Natural killer cell treated with Interleukin-12 subunit alpha and Interleukin-12 subunit beta and Interleukin-15 and Interleukin-18, amount 100 ng/mL, for 72 hours (primary cell): ENCODE measurements at regions not wholly inside any gene's neighbourhood (a gene's known extent, or its start where the extent isn't known, plus 50 kb on each side); places are given as distances from the start of the nearest gene placed in this dataset.
"Not testable (repeated sequence)": the region's sequence is repeated elsewhere in the genome, so short reads cannot be mapped to it uniquely, and the experiment has no call there.

Experiments used
- ATAC-seq, 2 donors: fragments of 150-1000 bp; cut with Tn5 transposase in 1 of 2; sonication (Bioruptor Pico), chemical (Tn5 transposase) in 1 of 2; 2 replicates each; pipeline ENCODE4 v1.10.0; 2021
- DNase-seq: peaks from one replicate; pipeline ENCODE4 v3.0.0; 2022; ENCODE audit warnings: low spot score
- H3K27ac Mint-ChIP-seq, 2 donors: 1 replicate in 1 of 2; 2 replicates in 1 of 2; pipeline ENCODE4 v1.8.0; 2022; ENCODE audit warnings: mixed read lengths in 2 of 2, mild to moderate bottlenecking in 1 of 2, moderate library complexity in 1 of 2
- H3K27me3 Mint-ChIP-seq, 2 donors: 1 replicate in 1 of 2; 2 replicates in 1 of 2; pipeline ENCODE4 v1.8.0; 2022; ENCODE audit warnings: mixed read lengths in 2 of 2
- H3K36me3 Mint-ChIP-seq: one replicate; pipeline ENCODE4 v1.8.0; 2022; ENCODE audit warnings: mixed read lengths
- H3K4me1 Mint-ChIP-seq, 2 donors: 1 replicate in 1 of 2; 2 replicates in 1 of 2; pipeline ENCODE4 v1.8.0; 2022; ENCODE audit warnings: low read depth in 2 of 2, mixed read lengths in 2 of 2, mild to moderate bottlenecking in 1 of 2
- H3K4me3 Mint-ChIP-seq: one replicate; pipeline ENCODE4 v1.8.0; 2022; ENCODE audit warnings: mixed read lengths
- H3K9me3 Mint-ChIP-seq: 2 replicates; pipeline ENCODE4 v1.8.0; 2022; ENCODE audit warnings: mixed read lengths

DNA sequence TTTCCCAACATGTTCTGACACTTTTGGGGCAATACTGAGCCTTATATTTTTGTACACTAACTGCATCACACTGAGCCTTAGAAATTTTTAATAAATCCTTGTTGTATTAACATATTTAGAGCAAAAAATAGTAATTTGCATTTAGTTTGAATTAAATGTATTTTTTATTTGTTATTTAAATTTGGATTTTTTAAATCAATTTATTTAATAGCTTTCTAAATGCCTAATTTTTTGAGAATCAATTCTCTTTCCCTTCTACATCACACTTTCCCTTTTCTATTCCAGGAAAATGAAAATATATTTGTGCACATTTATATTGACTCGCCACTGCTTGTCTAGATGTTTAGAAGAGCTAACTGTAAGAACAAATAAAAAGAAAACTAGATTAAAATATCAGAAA, 414.6 kb upstream of the POM121L12 start:
- no peak for DNase-seq
- Mint-ChIP-seq H3K27me3 (no peaks in the 10 kb centered on the region), H3K4me1 (no peaks in the 10 kb centered on the region), H3K4me3 (no peak overlapping the region), H3K27ac (no peak overlapping the region), H3K36me3 (peaks cover 2% of the 10 kb centered on the region), H3K9me3 (peaks cover 14% of the 10 kb centered on the region)
- no peak for ATAC-seq

DNA sequence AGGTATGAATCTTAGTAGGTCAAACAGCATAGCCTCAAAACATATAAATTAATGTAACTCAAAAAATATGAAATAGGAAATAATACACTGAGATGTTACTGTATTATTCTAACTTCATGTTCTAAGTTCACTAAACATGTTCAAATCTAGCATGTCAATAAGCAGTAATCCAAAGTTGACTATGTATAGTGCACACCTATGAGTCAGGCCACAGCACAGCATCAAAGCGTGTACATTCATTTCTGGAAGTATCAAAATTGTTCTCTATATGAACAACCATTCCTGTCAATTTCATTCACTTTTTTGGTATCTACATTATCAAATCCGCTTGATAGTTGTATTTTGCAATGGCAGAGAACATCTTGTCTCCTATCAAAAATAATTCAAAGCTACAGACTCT, 418.9 kb upstream of the POM121L12 start:
- no peak for ATAC-seq

DNA sequence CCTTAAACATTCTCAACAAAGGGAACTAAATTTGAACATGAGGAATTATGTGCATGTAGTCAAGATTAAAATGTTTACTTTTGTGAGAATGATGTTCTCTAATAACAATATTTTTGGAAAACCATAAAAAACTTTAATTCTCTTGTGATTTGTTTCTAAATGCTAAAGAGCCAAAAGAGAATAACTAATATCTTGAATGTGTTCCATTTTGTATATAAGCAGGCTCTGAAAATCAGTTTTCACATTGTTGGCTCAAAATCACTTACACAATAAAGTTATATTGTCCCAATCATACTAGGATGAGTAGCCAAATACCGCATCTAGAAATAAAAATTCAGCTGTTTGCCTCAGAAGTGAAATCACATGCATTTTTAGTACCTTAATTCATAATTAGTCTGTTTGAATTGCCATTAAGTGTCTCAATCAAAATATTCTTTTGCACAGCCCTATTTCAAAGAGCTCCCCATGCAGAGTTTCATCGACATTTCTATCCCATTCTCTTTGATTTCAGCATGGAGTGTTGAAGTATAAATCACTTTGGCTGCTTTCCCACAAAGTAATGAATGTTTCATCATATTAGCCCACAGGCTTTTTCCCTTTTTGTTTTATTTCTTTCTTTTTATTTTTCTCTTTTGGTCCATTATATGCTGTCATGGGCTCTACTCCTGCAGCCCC, 420.3 kb upstream of the POM121L12 start:
- Mint-ChIP-seq H3K27ac (no peak overlapping the region), H3K36me3 (no peaks in the 10 kb centered on the region), H3K4me3 (no peak overlapping the region), H3K4me1 (no peaks in the 10 kb centered on the region), H3K9me3 (peaks cover 20% of the 10 kb centered on the region), H3K27me3 (no peaks in the 10 kb centered on the region)
- ATAC-seq, result no peak
- no peak for DNase-seq

More for the DNA sequence above, 418.9 kb upstream of the POM121L12 start:
- H3K4me3 Mint-ChIP-seq, result no peak overlapping the region
- no peak for DNase-seq
- peaks cover 13% of the 10 kb centered on the region for H3K9me3 Mint-ChIP-seq
- no peaks in the 10 kb centered on the region for H3K4me1 Mint-ChIP-seq
- no peaks in the 10 kb centered on the region for H3K27me3 Mint-ChIP-seq
- H3K27ac Mint-ChIP-seq, result no peak overlapping the region
- H3K36me3 Mint-ChIP-seq, result no peaks in the 10 kb centered on the region

DNA sequence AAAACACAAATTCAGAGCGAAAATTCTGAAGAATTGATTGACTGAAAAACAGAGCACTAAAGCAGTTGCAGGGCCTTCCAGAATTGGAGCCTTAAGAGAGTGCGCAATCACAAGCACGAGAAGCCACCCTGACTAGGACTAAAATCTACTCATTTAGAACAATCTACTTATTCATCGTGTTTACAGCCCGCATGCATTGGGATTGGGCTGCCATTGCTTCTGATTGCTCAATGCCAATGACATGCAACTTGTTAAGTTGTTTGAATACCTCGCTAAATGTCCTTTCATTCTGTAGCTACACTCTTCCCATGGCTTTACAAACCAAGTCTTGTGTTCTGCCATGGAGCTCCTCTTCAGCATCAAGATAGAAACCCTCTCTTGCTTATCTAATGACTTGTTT, 425.9 kb upstream of the POM121L12 start:
- Mint-ChIP-seq H3K27ac (no peak overlapping the region), H3K36me3 (peaks cover 6% of the 10 kb centered on the region), H3K27me3 (no peaks in the 10 kb centered on the region), H3K4me3 (no peak overlapping the region), H3K9me3 (peaks cover 24% of the 10 kb centered on the region), H3K4me1 (no peaks in the 10 kb centered on the region)
- DNase-seq (no peak), ATAC-seq (no peak)

DNA sequence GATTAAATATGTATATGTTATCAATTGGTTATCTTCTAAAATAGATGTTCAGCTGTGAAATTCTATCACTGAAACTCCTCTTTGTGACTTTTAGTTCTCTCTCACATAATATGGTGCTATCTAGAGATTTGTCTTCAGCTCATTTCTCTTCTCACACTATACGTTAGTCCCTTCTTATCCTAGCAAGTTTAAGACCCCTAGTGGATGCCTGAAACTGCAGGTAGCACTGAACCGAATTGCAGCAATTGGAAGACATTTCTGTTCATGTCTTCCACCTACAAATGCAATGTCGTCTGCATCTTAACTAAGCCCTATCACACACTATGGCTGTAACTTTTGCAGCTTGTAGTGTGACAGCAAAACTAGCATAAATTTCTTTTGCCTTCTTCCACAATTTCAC, 442.7 kb upstream of the POM121L12 start:
- DNase-seq (no peak), ATAC-seq (no peak)
- Mint-ChIP-seq H3K27ac (no peak overlapping the region), H3K4me3 (no peak overlapping the region), H3K9me3 (peaks cover 23% of the 10 kb centered on the region), H3K4me1 (no peaks in the 10 kb centered on the region), H3K36me3 (no peaks in the 10 kb centered on the region), H3K27me3 (no peaks in the 10 kb centered on the region)

DNA sequence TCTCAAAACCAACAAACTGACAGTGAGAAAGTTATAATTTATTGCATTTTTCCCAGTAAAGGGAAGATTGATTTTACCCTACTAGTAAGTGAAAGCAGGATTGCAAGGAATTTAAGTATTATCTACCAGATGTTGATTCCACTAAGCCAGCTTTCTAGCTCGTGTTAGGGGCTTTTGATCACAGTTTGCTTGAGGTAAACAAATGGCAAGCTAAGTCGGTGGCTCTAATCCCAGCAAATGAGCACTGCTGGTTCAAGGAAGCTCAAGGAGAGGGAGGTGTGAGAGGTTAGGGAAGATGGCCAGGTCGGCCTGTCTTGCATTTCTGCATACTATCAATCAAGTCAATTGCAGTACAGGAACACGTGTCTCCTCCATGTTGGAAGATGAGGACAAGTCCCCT, 448.7 kb upstream of the POM121L12 start:
- Mint-ChIP-seq H3K4me3 (no peak overlapping the region), H3K9me3 (peaks cover 18% of the 10 kb centered on the region), H3K27me3 (no peaks in the 10 kb centered on the region), H3K4me1 (no peaks in the 10 kb centered on the region), H3K36me3 (peaks cover 4% of the 10 kb centered on the region), H3K27ac (no peak overlapping the region)
- ATAC-seq, result no peak
- DNase-seq, result no peak

DNA sequence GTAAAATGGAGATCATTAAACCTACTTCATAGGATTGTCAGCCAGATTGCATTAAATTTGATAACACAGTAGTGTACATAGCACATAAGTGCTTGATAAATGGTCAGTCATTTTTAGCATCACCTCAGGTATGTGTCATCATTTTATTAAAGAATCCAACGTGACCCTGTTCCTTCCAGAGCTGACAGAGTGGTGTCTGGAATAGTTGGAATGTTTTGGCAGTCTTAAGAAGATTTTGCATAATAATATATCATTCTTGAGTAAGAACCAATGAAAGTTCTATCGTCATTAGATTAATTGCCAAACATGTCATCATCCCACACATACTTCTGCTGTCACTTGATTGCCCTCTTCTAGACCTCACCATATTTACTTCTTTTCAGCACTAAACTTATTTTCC, 451.4 kb upstream of the POM121L12 start:
- Mint-ChIP-seq H3K4me1 (no peaks in the 10 kb centered on the region), H3K27ac (no peak overlapping the region), H3K36me3 (peaks cover 4% of the 10 kb centered on the region), H3K9me3 (peaks cover 14% of the 10 kb centered on the region), H3K27me3 (no peaks in the 10 kb centered on the region), H3K4me3 (no peak overlapping the region)
- DNase-seq (no peak), ATAC-seq (no peak)

DNA sequence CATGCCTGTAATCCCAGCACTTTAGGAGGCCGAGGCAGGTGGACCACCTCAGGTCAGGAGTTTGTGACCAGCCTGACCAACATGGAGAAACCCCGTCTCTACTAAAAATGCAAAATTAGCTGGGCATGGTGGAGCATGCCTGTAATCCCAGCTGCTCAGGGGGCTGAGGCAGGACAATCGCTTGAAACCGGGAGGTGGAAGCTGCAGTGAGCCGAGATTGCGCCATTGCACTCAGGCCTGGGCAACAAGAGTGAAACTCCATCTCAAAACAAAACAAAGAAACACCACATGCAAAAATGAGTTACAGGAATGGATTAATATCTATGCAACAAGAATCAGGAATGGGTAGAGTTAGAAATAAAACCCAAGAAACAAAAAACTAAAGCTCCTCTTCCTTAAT, 462.3 kb upstream of the POM121L12 start:
- H3K27ac Mint-ChIP-seq, H3K36me3 Mint-ChIP-seq, ATAC-seq, H3K4me1 Mint-ChIP-seq, H3K27me3 Mint-ChIP-seq, H3K9me3 Mint-ChIP-seq, DNase-seq, H3K4me3 Mint-ChIP-seq: not testable (repeated sequence)

DNA sequence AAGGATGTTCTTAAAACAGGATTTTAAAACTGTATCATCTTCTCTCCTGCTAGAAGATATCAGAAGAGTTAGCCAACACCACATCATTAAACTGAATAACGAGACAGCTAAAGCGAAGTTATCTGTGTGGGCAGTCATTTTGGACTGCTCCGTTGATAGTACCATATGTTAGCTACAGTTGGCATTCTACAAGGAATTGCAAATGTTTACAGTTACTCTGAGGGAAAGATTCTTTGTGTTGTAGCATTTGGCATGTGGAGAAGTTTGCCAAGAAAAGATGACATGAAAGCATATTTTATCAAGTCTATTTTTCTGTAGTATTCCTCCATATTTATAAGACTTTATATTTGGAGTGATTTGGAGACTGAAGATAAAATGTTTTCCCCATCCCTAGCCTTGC, 464.4 kb upstream of the POM121L12 start:
- H3K27me3 Mint-ChIP-seq, result no peaks in the 10 kb centered on the region
- H3K4me3 Mint-ChIP-seq, result no peak overlapping the region
- H3K4me1 Mint-ChIP-seq, result no peaks in the 10 kb centered on the region
- ATAC-seq (no peak), DNase-seq (no peak)
- peaks cover 10% of the 10 kb centered on the region for H3K9me3 Mint-ChIP-seq
- H3K36me3 Mint-ChIP-seq, result peaks cover 4% of the 10 kb centered on the region
- no peak overlapping the region for H3K27ac Mint-ChIP-seq

DNA sequence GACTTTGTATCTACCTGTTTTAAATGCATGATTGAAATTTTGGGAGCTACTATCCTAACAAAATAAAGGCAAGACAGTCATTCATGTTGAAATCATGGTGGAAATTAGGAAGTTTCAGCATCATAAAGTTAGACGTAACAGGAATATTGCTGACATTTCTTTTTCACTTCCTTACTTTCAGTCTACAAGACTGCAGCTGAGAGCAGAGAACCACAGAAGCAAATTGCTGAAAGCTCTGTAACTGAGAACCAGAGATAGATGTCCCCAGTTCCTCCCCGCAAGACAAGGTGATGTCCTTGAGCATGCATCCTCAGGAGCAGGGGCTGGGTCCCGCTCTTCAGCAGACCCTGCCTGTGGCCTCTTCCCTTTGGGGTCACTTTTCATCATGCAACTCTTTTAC, 466.3 kb upstream of the POM121L12 start:
- H3K9me3 Mint-ChIP-seq, result peaks cover 10% of the 10 kb centered on the region
- no peaks in the 10 kb centered on the region for H3K27me3 Mint-ChIP-seq
- DNase-seq (no peak), ATAC-seq (no peak)
- H3K27ac Mint-ChIP-seq, result no peak overlapping the region
- no peaks in the 10 kb centered on the region for H3K4me1 Mint-ChIP-seq
- no peak overlapping the region for H3K4me3 Mint-ChIP-seq
- peaks cover 4% of the 10 kb centered on the region for H3K36me3 Mint-ChIP-seq

DNA sequence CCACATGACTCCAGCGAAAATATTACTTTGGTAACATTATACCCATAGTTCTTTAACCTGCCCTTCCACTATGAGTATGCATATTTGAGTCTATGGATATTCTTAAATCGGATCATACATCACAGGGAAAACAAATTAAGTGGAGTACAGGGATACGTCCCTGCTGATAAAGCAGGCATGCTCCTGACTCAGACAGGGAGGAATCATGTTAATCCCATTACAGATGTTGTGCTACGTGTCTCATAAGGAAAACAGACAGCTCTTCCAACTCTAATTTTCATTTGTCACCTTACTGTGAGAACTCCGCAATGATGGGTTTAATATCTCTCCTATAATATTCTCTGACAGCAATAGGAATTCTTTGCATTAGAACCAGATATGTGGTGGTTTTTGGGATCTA, 469.5 kb upstream of the POM121L12 start:
- DNase-seq (no peak), ATAC-seq (no peak)
- H3K36me3 Mint-ChIP-seq, result peaks cover 18% of the 10 kb centered on the region
- no peaks in the 10 kb centered on the region for H3K27me3 Mint-ChIP-seq
- H3K4me3 Mint-ChIP-seq, result no peak overlapping the region
- peaks cover 25% of the 10 kb centered on the region for H3K9me3 Mint-ChIP-seq
- H3K4me1 Mint-ChIP-seq, result no peaks in the 10 kb centered on the region
- H3K27ac Mint-ChIP-seq, result no peak overlapping the region

DNA sequence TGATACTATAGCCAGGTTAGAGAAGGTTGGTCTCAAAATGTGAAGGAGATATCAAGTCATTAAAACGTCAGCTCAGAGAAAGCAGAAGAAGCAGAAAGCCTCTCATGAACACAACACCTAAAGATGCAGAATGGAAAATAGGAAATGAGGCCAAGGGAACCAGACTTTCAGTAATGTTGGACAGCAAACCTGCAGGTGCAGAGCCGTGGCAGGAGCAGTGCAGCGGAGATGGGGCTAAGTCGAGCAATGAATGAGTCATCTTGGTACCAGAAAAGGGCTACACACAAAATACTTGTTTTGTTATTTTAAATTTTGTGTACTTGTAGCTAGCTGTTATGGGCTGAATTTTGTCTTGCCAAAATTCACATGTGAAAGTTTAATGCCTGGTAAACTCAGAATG, 479.6 kb upstream of the POM121L12 start:
- no peak overlapping the region for H3K27ac Mint-ChIP-seq
- DNase-seq (no peak), ATAC-seq (no peak)
- peaks cover 12% of the 10 kb centered on the region for H3K36me3 Mint-ChIP-seq
- H3K4me3 Mint-ChIP-seq, result no peak overlapping the region
- H3K27me3 Mint-ChIP-seq, result no peaks in the 10 kb centered on the region
- H3K4me1 Mint-ChIP-seq, result no peaks in the 10 kb centered on the region
- H3K9me3 Mint-ChIP-seq, result peaks cover 14% of the 10 kb centered on the region

DNA sequence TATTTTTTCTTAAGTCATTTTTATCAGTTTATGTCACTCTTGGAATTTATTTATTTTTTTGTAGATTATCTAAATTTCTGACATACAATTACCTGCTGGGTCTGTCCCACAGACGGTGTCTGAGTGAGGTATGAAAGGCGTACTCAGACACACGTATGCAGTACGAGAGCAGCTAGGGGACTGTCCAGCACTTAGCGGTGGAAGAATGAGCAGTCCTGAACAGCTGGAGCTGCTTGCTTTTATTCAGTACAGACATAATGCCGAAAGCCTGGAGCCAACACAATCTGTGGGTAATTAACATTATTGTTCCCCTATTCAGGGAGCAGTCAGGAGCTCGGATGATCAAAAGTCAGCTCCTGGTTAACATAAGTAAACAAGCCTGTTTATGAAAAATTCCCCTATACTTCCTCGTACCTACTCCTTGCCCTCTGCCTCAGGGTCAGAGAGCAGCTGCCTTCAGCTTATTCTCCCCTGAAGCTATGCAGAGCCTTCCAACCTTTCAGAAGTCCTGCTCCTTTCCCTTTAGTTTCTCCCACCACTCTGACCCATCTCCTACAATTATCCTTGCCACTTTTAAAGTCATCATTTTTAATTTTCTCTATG, 488.0 kb upstream of the POM121L12 start:
- no peak overlapping the region for H3K27ac Mint-ChIP-seq
- ATAC-seq, result no peak
- H3K4me1 Mint-ChIP-seq, result no peaks in the 10 kb centered on the region
- no peaks in the 10 kb centered on the region for H3K27me3 Mint-ChIP-seq
- DNase-seq, result no peak
- no peak overlapping the region for H3K4me3 Mint-ChIP-seq
- peaks cover 14% of the 10 kb centered on the region for H3K9me3 Mint-ChIP-seq
- peaks cover 19% of the 10 kb centered on the region for H3K36me3 Mint-ChIP-seq

DNA sequence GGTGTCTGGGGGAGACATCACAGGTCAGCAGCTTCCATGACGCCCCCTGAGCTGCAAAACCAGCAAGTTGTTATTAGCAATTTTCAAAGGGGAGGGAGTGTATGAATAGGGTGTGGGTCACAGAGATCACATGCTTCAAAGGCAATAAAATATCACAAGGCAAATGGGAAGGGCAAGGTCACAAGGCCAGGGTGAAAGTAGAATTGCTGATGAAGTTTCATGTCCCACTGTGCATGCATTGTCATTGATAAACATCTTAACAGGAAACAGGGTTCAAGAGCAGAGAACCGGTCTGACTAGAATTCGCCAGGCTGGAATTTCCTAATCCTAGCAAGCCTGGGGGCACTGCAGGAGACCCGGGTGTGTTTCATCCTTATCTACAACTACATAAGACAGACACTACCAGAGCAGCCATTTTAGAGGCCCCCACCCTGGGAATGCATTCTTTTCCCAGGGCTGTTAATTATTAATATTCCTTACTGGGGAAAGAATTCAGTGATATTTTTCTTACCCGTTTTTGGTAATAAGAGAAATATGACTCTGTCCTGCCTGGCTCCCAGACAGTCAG, 494.2 kb upstream of the POM121L12 start:
- H3K27me3 Mint-ChIP-seq, H3K27ac Mint-ChIP-seq, ATAC-seq, H3K36me3 Mint-ChIP-seq, H3K4me3 Mint-ChIP-seq, DNase-seq, H3K4me1 Mint-ChIP-seq: not testable (repeated sequence)
- H3K9me3 Mint-ChIP-seq, result peaks cover 11% of the 10 kb centered on the region

DNA sequence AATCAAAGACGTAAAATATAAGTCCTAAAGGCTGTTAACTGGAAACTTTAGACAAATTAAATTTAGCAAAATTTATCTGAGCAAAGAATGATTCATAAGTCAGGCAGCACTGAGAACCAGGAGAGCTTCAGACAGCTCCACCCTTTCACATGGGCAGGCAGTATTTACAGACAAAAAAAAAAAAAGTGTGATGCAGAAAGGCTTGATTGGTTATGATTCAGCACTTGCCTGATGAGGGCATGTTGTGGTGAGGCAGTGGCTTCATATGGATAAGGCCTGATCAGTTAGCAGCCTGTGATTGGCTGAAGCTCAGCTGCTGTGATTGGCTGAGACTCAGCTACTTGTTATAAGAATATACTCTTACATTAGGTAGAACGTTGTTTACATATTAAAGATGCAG, 495.4 kb upstream of the POM121L12 start:
- Mint-ChIP-seq H3K27me3 (no peaks in the 10 kb centered on the region), H3K4me1 (no peaks in the 10 kb centered on the region), H3K9me3 (peaks cover 11% of the 10 kb centered on the region), H3K27ac (no peak overlapping the region), H3K36me3 (peaks cover 10% of the 10 kb centered on the region), H3K4me3 (no peak overlapping the region)
- ATAC-seq (no peak), DNase-seq (no peak)
